ENCODE measurements at regions not wholly inside any gene's neighbourhood (a gene's known extent, or its start where the extent isn't known, plus 50 kb on each side); places are given as distances from the start of the nearest gene placed in this dataset.

DNA sequence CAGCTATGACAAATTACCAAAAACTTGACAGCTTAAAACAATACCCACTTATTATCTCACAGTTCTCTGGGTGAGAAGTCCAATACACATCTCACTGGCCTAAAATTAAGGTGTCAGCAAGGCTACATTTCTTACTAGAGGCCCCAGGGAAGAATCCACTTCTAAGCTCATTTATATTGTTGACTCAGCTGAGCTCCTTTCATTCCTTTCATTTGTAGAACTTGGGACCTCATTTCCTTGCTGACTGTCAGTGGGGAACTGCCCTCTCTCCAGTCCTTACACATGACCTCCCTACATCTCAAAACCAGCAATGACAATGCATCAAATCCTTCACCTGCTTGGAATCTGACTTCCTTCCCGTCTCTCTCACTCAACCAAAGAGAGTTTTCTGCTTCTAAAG, 240.3 kb downstream of the IPMK start:
- CTCF ChIA-PET = interaction anchor here (0.6 to 0.7 kb wide), 2 partner anchors 16 to 693 kb away, joined by 3 read pairs; no protein-coding TSS in a partner anchor
- DNase-seq (ENCODE audit: unreplicated experiment) = no peak
- H3K9me3 Mint-ChIP-seq (ENCODE audit: unreplicated experiment) = no peaks in the 10 kb centered on the region
- no peaks in the 10 kb centered on the region for H3K27me3 Mint-ChIP-seq (ENCODE audit: insufficient read depth, unreplicated experiment)
- peak overlapping the region; percentile 49 for H3K27ac Mint-ChIP-seq (ENCODE audit: low read depth, unreplicated experiment)
- TF ChIP-seq, protein P1, sequence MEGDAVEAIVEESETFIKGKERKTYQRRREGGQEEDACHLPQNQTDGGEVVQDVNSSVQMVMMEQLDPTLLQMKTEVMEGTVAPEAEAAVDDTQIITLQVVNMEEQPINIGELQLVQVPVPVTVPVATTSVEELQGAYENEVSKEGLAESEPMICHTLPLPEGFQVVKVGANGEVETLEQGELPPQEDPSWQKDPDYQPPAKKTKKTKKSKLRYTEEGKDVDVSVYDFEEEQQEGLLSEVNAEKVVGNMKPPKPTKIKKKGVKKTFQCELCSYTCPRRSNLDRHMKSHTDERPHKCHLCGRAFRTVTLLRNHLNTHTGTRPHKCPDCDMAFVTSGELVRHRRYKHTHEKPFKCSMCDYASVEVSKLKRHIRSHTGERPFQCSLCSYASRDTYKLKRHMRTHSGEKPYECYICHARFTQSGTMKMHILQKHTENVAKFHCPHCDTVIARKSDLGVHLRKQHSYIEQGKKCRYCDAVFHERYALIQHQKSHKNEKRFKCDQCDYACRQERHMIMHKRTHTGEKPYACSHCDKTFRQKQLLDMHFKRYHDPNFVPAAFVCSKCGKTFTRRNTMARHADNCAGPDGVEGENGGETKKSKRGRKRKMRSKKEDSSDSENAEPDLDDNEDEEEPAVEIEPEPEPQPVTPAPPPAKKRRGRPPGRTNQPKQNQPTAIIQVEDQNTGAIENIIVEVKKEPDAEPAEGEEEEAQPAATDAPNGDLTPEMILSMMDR (IDR thresholded peaks at IDR 0.05; ENCODE audit: unreplicated experiment) = no peak
- peaks cover 39% of the 10 kb centered on the region for H3K4me1 Mint-ChIP-seq (ENCODE audit: insufficient read depth, unreplicated experiment)
- intact Hi-C loops (cut with micrococcal nuclease) = loop anchor here (10.0 kb wide), 1 partner anchor 127 kb away; no protein-coding TSS in a partner anchor
- POLR2A ChIA-PET = no interaction called here
- no peak overlapping the region for H3K4me3 Mint-ChIP-seq (ENCODE audit: unreplicated experiment)
- no TSS peak for BruUV-seq (replicated peaks)
- H3K36me3 Mint-ChIP-seq (ENCODE audit: insufficient read depth, unreplicated experiment) = no peaks in the 10 kb centered on the region

DNA sequence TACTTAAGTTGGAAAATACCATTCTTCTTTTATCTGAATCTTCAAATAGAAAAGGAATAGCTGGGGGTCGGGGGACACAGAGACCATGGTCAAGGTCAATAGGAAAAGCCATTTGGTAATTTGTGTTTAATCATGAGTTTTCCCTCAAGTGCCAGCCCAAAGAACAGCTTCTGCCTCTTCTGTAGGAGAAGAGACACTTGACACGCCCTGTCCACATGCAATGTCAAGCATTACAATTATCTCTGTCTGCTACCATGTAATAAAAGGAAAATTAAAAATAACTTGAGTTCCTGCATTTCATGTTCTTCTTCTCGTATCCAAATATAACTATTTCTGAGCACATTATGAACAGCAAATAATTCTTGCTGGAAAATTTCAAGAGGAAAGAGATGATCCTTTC, 241.7 kb downstream of the IPMK start:
- no peak for DNase-seq (ENCODE audit: unreplicated experiment)
- Mint-ChIP-seq H3K4me3 (ENCODE audit: unreplicated experiment) (no peak overlapping the region), H3K36me3 (ENCODE audit: insufficient read depth, unreplicated experiment) (no peaks in the 10 kb centered on the region), H3K4me1 (ENCODE audit: insufficient read depth, unreplicated experiment) (peaks cover 39% of the 10 kb centered on the region), H3K27ac (ENCODE audit: low read depth, unreplicated experiment) (no peak overlapping the region), H3K9me3 (ENCODE audit: unreplicated experiment) (no peaks in the 10 kb centered on the region), H3K27me3 (ENCODE audit: insufficient read depth, unreplicated experiment) (no peaks in the 10 kb centered on the region)
- BruUV-seq (replicated peaks) = no TSS peak
- ChIA-PET CTCF (interaction anchor here (0.9 kb wide), 1 partner anchor 39 kb away, joined by 3 read pairs; no protein-coding TSS in a partner anchor), POLR2A (no interaction called here)
- intact Hi-C loops (cut with micrococcal nuclease) = loop anchor here (10.0 kb wide), 1 partner anchor 129 kb away; no protein-coding TSS in a partner anchor
- TF ChIP-seq, protein P1 (IDR thresholded peaks at IDR 0.05; ENCODE audit: unreplicated experiment) = no peak

DNA sequence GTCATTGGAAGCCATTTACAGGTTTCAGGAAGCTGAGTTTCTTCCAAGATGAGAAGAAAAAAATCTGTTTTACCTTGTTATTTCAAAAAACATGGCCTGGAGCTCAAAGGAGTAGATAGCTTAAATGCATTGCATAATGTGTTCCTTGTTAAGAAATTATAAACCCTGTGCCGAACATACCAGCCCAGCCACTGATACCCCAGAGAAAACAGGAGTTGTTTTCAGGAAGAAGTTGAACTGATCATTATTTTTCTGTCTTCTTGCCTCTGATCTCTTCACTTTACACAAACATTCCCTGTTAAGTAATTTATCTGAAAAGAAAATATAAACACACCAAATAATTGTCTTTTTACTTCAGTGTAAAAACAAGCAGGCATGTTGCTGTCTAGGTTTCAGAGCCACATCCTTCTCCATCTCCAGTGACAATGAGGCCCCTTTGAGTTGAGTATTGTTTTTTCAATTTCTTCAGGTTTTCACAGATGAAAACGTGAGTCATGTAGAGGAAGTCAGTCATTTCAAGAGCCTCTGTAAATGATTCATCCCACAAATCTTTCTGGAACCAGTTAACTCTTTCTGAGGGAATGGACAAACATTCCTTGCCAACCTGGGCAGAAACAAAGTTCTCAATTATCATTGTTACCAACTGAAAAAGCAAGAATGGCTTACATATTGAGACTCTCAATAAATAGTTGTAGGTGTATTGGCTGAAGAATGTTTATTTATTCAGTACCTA, 244.2 kb downstream of the IPMK start:
- Mint-ChIP-seq H3K27ac (ENCODE audit: low read depth, unreplicated experiment) (peak overlapping the region; percentile 97), H3K4me3 (ENCODE audit: unreplicated experiment) (peak overlapping the region; percentile 65)
- CTCF ChIA-PET = interaction anchor here (0.6 to 1.6 kb wide), 4 partner anchors 10 to 731 kb away, joined by 3 to 7 read pairs (median 4); no protein-coding TSS in a partner anchor

More for the DNA sequence above, 244.2 kb downstream of the IPMK start:
- TF ChIP-seq, protein P1 (IDR thresholded peaks at IDR 0.05; ENCODE audit: unreplicated experiment) = no peak
- POLR2A ChIA-PET = interaction anchor here (0.6 to 1.0 kb wide), 3 partner anchors 9 to 1823 kb away, joined by 3 read pairs; no protein-coding TSS in a partner anchor
- H3K9me3 Mint-ChIP-seq (ENCODE audit: unreplicated experiment) = no peaks in the 10 kb centered on the region
- DNase-seq (ENCODE audit: unreplicated experiment) = peak; percentile 80
- peaks cover 29% of the 10 kb centered on the region for H3K4me1 Mint-ChIP-seq (ENCODE audit: insufficient read depth, unreplicated experiment)
- peaks cover 5% of the 10 kb centered on the region for H3K36me3 Mint-ChIP-seq (ENCODE audit: insufficient read depth, unreplicated experiment)
- intact Hi-C loops (cut with micrococcal nuclease) = loop anchor here (10.0 kb wide), 1 partner anchor 131 kb away; no protein-coding TSS in a partner anchor
- TSS peak; percentile 92 for BruUV-seq (replicated peaks)
- H3K27me3 Mint-ChIP-seq (ENCODE audit: insufficient read depth, unreplicated experiment) = no peaks in the 10 kb centered on the region

All from MCF 10A (cell line).